ENCODE measurements at regions not wholly inside any gene's neighbourhood (a gene's known extent, or its start where the extent isn't known, plus 50 kb on each side); places are given as distances from the start of the nearest gene placed in this dataset.

DNA sequence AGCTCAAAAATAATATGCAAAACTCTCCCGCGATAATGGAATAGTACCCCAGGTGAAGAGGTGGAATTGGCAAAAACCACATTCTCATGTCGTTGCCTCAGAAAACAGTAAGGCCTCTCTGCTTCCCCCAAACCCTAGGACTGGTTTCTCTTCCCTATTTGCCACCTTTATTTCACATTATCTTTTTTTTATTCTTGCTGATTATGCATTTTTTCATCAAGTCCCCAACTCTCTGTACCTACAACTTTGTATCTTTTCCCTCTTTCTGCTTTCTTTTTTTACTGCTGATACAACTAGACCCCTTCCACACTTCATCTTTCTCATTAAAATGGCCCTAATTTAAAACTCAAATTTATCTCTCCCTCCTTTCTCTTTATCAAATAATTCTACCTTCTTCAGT, 1472.2 kb downstream of the SUCLG1 start:
- no peak overlapping the region for H3K4me3 ChIP-seq (ENCODE audit: control insufficient read depth, low read depth, low read length)
- DNase-seq (ENCODE audit: low read depth) = no peak
- TF ChIP-seq CTCF (IDR thresholded peaks at IDR 0.05; ENCODE audit: control insufficient read depth, insufficient read depth, low read depth, low read length, missing control alignments) = no peak

DNA sequence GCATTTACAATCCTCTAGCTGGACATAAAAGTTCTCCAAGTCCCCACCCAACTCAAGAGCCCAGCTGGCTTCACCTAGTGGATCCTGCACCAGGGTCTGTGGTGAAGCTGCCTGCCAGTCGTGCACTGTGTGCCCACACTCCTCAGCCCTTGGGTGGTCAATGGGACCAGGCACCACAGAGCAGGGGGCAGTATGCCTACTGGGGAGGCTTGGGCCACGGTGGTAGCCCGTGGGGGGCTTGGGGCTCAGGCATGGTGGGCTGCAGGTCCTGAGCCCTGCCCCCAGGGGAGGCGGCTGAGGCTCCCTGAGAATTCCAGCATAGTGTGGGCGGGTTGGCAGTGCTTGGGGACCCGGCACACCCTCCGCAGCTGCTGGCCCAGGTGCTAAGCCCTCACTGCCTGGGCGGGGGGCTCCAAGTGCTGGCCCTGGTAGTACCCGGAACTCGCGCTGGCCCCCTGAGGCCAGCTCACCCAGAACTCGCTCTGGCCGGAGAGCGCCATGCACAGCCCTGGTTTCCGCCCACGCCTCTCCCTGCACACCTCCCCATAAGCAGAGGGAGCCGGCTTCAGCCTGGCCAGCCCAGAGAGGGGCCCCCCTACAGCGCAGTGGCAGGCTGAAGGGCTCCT, 1473.4 kb downstream of the SUCLG1 start:
- TF ChIP-seq CTCF (IDR thresholded peaks at IDR 0.05; ENCODE audit: control insufficient read depth, insufficient read depth, low read depth, low read length, missing control alignments) = no peak
- no peak for DNase-seq (ENCODE audit: low read depth)

GRCh38 chr2:82968358-82968757, 1490.7 kb downstream of the SUCLG1 start:
- DNase-seq (ENCODE audit: low read depth) = no peak
- TF ChIP-seq CTCF (IDR thresholded peaks at IDR 0.05; ENCODE audit: control insufficient read depth, insufficient read depth, low read depth, low read length, missing control alignments) = no peak

More for the DNA sequence above, 1473.4 kb downstream of the SUCLG1 start:
- no peak overlapping the region for H3K4me3 ChIP-seq (ENCODE audit: control insufficient read depth, low read depth, low read length)

GRCh38 chr2:82964341-82964740, 1494.7 kb downstream of the SUCLG1 start:
- H3K4me3 ChIP-seq (ENCODE audit: control insufficient read depth, low read depth, low read length) = no peak overlapping the region
- TF ChIP-seq CTCF (IDR thresholded peaks at IDR 0.05; ENCODE audit: control insufficient read depth, insufficient read depth, low read depth, low read length, missing control alignments) = no peak
- no peak for DNase-seq (ENCODE audit: low read depth)

More at GRCh38 chr2:82968358-82968757, 1490.7 kb downstream of the SUCLG1 start:
- no peak overlapping the region for H3K4me3 ChIP-seq (ENCODE audit: control insufficient read depth, low read depth, low read length)

- no peak for DNase-seq (ENCODE audit: low read depth)
- no peak for TF ChIP-seq CTCF (IDR thresholded peaks at IDR 0.05; ENCODE audit: control insufficient read depth, insufficient read depth, low read depth, low read length, missing control alignments)
- no peak overlapping the region for H3K4me3 ChIP-seq (ENCODE audit: control insufficient read depth, low read depth, low read length)
Measured at GRCh38 chr2:82959727-82960126, 1499.4 kb downstream of the SUCLG1 start.

GRCh38 chr2:82954868-82955267, 1504.2 kb downstream of the SUCLG1 start:
- TF ChIP-seq CTCF (IDR thresholded peaks at IDR 0.05; ENCODE audit: control insufficient read depth, insufficient read depth, low read depth, low read length, missing control alignments) = no peak
- no peak overlapping the region for H3K4me3 ChIP-seq (ENCODE audit: control insufficient read depth, low read depth, low read length)
- no peak for DNase-seq (ENCODE audit: low read depth)
